Amniotic epithelial cell (primary cell): ENCODE measurements at regions not wholly inside any gene's neighbourhood (a gene's known extent, or its start where the extent isn't known, plus 50 kb on each side); places are given as distances from the start of the nearest gene placed in this dataset.

Experiments
- DNase-seq: peaks from one replicate; pipeline ENCODE4 v3.0.0-alpha.2; 2010; ENCODE audit warnings: low read depth

DNA sequence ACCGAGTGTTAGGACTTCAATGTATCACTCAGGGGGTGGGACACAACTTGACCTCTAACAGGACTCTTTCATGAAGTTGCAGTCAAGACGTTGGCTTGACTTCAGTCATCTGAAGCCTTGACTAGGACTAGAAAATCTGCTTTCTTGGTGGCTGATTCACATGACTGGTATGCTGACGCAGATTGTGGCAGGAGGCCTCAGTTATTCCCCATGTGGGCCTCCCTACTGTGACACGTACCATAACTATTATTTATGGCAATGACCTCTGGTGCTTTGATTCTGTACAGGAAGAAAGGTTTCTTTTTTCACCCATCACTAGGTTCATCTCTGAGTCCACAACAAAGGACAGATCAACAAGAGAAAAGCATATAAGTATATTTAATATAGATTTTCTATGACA, 270.4 kb downstream of the NEDD1 start:
- no peak for DNase-seq

DNA sequence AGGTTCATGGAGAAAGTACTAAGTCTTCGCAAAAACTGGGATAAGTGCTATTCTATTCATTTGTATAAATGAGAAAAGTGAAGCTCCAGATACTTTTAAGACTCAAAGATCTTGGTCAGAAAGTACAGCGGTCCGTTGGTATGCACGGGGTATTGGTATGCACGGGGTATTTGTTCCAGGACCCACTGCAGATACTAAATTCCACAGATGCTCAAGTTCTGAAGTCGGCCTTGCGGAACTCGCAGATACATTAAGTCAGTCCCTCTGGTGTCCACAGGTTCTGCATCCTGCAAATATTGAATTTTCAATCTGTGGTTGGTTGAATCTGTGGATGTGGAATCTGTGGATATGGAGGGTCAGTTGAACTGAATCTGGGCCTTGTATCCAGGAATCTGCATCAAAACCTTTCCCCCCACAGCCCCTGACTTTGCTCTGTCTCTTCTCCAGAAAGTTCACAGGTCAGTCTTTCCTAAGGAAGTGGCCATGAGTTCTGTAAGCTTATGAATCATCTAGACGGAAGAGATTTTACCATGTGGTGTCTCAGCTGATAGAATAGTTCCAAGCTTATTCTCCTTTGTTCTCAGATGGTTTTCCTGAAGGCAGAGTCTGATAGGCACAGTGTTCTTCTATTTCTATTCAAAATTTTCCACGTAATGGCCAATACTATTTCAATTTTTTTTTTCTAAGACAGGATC, 274.7 kb downstream of the NEDD1 start:
- DNase-seq: no peak

DNA sequence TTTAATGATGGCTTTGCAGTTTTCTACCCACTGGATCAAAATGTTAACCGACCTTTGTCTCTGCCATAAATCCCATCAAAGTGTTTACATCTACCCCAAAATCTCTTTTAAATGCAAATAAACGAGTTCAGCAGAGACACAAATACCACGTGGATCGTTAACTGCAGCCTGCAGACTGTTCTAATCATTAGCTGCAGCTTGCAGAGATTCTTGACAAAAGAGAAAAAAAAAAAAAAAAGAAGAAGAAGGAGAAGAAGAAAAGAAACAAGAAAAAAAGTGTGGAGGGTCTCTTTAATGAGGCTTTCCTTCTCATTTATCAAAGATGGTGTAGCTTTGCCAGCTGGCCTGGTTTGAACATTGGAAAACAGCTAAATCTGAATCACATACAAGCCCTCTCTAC, 275.7 kb downstream of the NEDD1 start:
- DNase-seq: no peak

DNA sequence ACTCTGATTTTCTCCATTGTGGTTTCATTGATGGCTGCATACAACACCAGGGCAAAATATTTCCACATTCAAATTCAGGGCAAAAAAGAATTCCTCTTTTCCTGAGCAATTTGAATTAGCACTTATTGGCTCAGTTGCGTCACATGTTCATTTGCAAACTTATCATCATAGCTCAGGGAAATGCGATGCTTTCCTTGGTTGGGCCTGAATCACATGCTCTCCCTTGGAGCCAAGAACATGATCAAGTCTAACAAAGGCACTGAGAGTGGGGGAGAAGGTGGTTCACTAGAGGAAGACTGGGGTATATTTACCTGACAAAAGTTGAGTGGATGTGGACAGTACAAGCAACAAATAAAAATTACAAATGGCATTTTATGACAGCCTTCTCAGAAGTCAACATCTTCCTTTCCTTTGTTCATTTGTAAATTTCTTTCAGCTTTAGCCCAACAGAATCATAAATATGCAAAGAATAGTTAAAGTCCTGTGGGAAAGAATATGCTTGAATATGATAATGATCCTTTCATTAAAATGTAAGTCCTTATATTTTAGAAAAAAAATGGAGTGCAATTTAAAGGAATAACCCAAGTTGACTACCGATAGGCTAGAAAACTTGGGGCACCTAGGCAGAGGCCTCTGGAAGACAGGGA, 277.2 kb downstream of the NEDD1 start:
- DNase-seq: no peak

DNA sequence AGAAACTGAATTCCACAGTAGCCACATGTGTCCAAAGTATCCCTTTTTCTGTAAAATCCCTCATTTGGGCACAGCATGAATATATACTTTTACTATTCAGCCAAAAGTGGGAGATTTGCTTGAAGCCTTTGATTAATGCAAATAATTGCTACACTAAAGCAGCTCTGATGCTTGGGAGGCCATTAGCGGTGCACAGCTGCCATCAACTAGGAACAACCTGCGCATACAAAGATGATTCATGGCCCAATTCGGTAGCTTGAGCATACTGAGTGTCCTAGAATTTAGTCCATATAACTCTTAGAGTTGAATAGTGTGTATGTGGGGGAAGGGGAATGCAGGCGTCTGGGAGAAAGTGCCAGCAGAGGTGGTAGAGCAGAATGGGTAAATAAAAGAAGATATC, 277.0 kb upstream of the RMST start:
- DNase-seq: no peak

DNA sequence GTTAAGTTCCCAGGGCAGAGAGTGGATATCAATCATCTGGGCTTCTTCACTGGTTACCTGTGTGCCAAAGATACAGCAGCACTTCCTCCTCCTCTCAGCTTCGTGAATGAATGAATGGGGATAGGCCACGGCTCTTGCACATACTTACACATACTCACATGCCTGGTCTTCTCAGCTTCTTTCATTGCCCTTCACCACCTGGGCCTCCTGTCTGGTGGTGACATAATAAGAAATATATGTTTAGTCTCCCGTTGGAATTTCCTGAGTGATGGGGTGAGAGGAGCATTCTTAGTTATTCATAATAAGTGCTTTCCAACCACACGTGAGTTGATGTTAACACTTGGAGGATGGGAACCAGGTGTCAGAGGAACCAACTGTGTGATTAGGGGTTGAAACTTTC, 268.1 kb upstream of the RMST start:
- DNase-seq: no peak

DNA sequence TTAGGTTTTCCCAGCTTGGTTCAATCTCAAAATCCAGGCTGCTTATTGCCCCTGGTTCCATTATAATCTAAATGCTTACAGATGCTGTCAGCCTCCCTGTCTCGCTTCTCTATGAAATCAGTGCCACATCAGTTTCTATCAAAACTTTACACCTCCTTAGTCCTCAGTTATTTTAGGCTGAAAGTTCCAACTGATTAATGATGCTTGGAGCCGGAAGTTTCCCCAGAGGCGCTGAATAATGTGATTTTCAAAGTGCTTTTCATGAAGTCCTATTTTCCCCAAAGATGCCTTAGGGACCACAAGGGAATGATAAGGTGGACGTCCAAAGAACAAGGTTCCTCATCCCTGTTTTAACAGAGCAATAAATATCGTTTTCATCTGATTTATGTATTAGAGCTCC, 262.4 kb upstream of the RMST start:
- no peak for DNase-seq

DNA sequence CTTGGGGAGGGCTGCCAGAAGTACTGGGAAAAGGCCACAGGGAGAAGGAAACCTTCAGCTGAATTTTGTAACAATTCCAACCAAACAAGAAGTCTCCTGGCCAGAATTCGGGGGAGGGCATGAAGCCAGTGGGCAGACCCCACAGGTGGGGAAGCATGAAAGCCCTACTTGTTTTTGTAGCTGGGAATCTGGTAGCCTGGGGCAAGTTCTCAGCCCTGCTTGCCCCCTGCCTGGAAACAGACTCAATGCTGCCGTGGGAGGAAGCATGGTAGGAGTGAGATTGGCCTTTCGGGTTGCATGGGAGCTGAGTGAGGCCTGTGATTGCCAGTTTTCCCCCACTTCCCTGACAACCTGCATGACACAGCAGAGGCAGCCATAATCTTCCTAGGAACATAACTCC, 259.2 kb upstream of the RMST start:
- DNase-seq: no peak

DNA sequence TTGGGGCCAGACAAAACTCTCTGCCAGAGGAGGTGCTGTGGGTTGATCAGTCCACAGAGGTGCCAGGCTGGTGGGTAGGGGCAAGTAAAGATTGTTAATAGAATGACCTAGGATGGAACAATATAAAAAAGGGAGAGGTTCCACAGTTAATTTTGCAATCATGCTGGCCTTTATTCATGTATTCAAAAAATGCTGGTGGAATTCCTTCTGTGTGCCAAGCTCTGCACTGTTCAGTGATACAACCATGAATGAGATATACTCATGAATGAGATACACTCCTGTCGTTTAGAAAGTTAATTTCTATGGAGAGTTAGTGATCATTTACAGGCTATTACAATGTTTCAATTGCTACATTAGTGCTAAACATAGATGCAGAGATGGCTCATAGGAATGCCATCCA, 252.6 kb upstream of the RMST start:
- DNase-seq: no peak

DNA sequence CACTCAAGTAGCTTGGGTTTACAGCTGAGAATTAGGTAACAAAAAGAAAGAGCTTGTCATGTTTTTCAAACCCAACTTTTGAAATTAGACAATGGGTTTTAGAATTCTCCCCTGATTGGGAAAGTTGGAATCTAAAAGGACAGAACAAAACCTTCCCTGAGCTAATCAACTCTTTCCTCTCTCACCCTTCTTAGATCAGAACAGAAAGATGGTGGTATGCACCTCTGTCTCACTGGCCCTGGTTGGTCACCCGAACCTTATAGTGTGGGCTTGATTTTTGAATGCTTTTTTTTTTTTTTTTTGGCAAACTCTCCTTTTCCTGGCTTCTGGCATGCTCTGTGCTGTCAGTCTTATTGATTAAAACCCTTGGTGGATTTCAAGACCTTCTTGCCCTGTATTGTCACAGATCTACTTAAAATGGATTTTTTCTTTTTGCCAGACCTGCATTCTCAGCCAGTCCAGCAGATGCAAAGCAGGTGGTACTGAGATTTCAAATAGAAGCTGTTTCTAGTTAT, 251.1 kb upstream of the RMST start:
- no peak for DNase-seq

DNA sequence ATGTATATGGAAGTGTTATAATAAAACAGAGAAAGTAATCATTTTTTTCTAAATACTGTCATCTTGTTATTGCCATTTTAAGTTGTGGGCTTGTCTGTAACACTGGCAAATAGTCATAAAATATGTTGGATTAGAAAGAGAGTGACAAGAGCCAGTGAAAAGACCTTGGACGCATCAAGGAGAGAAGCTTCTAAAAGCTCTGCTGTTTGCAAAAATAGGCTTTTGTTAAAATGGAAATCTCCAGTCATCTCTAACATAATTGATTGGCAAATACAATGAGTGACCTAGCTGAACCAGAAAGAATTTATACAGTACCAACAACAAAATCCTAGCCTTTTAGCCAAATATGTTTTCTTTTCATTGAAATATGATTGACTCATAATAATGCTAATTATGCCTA, 245.8 kb upstream of the RMST start:
- no peak for DNase-seq

DNA sequence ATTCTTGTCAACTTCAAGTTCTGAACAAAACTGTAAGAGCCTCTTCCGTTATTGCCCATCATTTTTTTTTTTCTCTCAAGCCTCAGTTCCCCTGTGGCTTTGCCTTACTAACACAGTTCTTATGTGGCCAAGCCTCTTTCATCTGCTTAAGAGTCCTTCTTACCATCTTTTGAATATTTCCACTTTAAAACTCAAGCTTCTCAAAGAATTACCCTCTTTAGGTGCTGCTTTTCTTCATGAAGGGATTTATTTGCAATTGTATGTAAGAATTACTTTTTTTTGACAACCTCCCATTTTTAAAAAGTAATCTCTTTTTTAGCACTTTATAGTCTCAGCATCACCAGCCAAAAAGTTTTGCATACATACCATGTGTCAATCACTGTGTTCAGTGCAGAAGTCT, 240.2 kb upstream of the RMST start:
- no peak for DNase-seq

DNA sequence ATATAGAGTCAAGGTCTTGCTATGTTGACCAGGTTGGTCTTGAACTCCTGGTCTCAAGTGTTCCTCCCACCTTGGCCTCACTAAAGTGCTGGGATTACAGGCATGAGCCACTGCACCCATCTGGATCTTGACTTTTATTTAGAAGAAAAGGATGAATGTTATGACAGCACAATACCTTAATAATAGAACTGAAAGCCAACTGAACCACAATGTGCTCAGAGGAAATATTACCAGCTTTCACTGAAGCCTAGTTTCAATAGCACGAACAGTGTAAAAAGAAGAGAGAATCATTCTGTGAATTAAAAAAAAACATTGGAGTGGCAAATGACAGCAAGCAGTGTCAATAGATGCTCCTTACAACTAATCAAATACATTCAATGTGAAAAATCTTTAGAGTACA, 239.2 kb upstream of the RMST start:
- DNase-seq: no peak

DNA sequence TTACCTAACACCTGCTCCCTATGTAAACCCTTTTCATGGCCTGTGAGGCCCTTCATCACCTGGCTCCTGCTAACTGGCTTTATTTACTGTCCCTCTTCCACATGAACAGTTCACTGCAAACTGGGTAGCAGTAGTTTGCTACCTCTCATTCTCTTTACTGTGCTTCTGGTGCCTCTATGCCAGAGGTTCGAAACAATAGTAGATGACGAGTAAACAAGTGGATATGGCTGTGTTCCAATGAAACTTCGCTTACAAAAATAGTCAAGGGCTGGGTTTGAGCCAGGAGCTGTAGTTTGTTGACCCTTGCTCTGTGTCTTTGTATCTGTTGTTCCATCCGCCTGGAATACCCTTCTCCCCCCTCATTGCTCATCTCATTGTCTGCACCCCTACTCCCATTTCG, 233.6 kb upstream of the RMST start:
- DNase-seq: no peak

DNA sequence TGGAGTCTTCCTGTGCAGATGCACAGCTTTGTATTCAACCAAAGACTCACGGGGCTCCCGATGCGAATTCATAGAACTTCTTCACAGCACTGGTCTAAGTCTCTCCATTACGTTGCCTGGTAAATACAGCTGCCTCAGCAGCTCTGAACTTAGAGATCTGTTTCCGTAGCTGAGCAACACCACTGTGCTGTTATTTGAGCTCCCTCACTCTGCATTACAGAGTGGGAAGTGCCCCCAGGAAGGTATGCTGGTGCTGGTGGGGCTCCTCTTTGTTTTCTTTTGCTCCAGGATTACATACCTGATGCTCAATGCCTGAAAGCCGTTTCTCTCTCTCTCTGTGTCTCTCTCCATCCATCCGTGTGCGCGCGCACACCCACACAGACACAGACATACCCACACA, 227.5 kb upstream of the RMST start:
- DNase-seq: no peak

DNA sequence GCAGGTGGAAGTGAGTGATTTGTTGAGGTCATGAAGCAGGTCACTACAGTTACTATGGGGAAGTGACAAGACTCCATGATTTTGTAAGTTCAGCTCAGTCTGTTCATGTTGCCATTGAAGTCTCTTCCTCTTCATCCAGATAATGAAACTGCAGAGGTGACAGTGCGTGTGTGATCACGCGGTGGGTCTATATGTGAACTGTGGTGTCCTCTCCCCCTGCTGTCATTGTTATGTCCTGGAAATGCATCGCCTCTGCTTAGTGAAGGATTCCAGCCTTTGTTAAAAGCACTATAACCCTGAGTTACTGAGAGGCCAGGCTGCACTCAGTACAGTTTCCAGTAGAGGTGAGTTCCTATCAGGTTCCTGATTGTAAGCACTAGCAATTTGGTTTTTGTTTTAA, 216.2 kb upstream of the RMST start:
- DNase-seq: no peak

DNA sequence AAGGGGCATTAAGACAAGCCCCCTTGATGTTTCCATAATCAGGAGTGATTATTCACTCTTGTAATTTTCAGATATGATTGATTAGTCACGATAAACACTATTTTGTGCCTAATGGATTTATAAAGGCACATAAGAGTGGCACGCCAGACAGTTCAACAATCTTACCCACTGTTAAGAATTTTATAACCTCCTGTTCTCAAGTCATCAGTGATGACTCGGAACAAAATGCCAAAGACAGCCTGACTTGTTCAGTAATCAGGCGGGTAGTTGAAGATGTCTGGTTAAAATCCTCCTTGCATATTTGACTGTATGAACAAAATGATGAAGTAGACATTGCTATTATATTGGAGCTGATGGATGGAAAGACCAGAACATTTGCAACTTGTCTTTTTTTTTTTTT, 212.1 kb upstream of the RMST start:
- DNase-seq: no peak

DNA sequence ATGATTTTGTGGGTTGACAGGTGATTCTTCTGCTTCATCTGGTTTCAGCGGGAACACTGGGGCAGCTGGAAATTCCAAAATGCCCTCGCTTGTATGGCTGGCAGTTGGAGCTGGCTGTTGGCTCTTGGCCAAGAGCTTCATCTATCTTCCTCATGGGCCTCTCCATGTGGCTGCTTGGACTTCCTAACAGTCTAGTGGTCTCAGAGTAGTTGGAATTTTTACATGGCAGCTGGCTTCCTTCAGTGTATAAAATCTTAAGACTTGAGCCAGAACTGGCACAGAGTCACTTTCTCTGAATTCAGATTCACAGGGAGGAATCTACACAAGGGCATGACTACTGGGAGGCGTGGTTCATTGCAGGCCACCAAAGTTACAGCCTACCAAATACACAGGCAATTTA, 204.9 kb upstream of the RMST start:
- DNase-seq: no peak

DNA sequence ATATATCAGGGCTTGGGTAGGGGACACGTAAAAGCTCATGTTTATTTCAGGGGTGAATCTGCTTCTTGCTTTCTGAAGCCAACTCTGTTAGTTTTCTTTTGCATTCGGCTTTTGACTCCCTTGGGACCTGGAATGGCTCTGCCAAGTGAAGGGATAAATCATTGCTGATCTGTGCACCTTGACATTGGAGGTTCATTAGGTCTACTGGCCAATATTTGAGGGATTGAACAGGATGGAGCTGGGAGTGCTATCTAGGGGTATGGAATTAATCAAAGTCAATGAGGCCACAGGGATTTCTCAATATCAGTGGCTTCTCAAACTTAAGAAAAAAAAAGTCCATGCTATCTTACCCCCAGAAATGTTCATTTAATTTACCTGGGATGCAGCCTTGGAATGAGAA, 203.5 kb upstream of the RMST start:
- DNase-seq: no peak

DNA sequence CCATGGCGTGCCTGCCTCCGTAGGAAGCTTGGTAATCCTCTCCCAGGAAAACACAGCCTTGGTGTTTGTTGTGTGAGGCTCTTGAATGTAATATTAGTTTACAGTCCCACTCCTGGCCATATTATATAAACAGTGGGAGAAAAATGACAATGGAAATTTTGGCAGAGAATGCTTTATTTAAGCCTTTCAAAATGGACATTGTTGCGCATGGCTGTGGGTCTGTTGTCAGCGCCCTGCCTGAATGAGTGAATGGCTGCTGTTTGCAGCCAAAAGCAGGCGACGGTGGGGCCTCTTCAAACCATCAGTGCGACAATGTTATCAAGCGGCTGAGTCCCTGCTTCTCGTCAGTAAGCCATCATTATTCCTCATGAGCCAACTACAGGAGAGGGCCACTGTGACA, 201.8 kb upstream of the RMST start:
- no peak for DNase-seq

DNA sequence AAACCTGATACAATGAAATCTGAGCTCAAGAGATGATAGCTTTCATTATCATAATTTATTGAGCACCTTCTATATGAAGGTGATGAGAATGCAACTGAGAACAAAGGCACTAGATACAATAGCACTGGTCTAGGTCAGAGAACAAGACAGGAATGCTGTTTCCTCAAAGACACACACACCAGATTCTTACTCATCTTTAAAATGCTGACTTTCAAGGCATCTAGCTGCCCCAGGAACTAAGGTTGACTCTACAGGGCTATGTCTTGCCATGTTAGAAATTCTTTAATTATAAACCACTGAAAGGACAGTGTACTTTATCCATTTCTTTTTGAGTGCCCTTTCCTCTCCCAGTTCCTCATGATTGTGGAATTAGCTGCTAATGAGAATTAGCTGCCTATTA, 195.4 kb upstream of the RMST start:
- no peak for DNase-seq

DNA sequence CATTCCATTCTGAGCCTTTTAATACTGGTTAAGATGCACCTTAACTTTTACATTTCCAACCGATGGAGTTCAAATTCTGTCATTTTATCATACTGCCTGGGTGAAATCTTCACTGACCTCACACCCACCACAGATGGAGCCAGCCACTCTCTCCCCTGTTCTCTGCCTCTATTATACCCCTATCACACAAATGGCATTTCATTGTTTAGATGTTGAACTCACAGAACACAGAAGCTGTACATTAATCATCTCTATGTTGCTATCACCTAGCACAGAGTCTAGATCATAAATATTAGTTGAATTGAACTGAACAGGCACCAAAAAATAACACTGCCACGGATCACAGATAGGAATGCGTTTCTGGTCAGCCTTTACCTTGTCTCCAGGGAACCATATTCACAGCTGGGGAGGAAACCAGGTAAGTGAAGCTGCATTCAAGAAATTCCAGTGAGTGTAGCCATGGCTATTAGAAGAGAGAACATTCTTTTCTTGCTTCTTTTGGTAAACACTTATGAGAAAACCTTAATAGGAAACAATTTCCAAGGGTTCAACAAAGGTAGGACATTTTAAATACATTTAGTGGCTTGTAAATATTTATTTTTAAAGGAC, 194.9 kb upstream of the RMST start:
- DNase-seq: no peak

DNA sequence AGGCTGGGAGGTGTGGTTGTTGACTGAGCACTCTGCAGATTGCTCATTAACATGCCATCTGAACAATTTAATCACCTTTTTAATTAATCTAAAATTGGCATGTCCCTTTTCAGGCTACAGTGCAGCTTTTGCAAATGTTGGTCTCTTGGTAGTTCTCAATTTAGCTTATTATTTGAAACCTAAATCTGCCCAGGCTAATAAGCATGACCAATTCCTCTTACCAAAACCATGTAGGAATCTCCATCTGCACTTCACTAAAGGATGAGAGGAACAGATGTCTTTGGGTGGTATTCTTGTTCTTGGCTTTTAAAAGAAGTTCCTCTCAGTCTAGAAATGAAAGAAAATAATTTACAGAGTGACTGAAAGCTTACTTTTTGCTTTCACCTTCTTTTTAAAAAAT, 190.1 kb upstream of the RMST start:
- no peak for DNase-seq

DNA sequence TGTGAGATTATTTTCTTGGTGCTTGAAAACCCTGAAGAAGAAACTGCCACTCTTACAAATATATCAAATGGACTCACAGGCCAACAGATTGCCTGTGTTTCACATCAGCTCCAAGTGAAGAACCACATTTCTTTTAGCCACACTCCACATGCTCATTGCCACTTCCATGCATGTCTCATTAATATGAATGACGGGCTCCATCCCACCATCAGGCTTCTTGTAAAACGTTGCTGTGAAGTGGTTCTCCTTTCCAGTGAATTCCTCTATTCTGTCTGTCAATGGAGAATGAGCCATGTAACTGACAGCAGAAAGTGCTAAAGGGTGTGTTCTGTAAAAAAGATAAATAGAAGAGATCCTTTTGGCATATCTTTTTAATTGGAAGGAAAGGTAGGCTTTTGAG, 188.2 kb upstream of the RMST start:
- DNase-seq: no peak
